Tibial artery (tissue), 4 donors: ENCODE measurements at regions not wholly inside any gene's neighbourhood (a gene's known extent, or its start where the extent isn't known, plus 50 kb on each side); places are given as distances from the start of the nearest gene placed in this dataset.

ENCODE experiments used
- DNase-seq, 2 donors: peaks; one replicate each; pipeline ENCODE4 v3.0.0-alpha.2; 2019
- H3K27ac ChIP-seq, 2 donors: fragments of 200-600 bp; sonication (generic) in 1 of 2; 1 replicate in 1 of 2; 2 replicates in 1 of 2; pipeline ENCODE4 v1.5.1; 2018 to 2019; ENCODE audit warnings: mild to moderate bottlenecking in 1 of 2
- H3K27me3 ChIP-seq, 2 donors: fragments of 200-600 bp; sonication (generic) in 1 of 2; one replicate each; pipeline versions ENCODE4 v1.5.1 to v1.6.0; 2016 to 2019
- H3K36me3 ChIP-seq, 3 donors: fragments of 200-600 bp; sonication (generic) in 2 of 3; one replicate each; pipeline ENCODE4 v1.5.1; 2016 to 2019; ENCODE audit warnings: mild to moderate bottlenecking in 2 of 3
- H3K4me1 ChIP-seq, 4 donors: fragments of 200-600 bp; sonication (generic) in 2 of 4; 1 replicate in 3 of 4; 2 replicates in 1 of 4; pipeline ENCODE4 v1.5.1; 2016 to 2019
- H3K4me3 ChIP-seq, 2 donors: fragments of 200-600 bp; sonication (generic) in 1 of 2; 1 replicate in 1 of 2; 2 replicates in 1 of 2; pipeline ENCODE4 v1.5.1; 2018 to 2019; ENCODE audit warnings: mild to moderate bottlenecking in 2 of 2
- H3K9me3 ChIP-seq, 3 donors: fragments of 200-600 bp; sonication (generic) in 1 of 3; one replicate each; pipeline ENCODE4 v1.5.1; 2016 to 2019
- CTCF ChIP-seq, 2 experiments: fragments of 200-600 bp in 1 of 2; fragments of 450-650 bp in 1 of 2; IDR thresholded peaks; one replicate each; pipeline ENCODE4 v1.5.1; 2017 to 2019; ENCODE audit warnings: antibody characterized with exemption in 2 of 2, mild to moderate bottlenecking in 1 of 2, moderate library complexity in 1 of 2
- intact Hi-C: fragments of 100-400 bp; cut with DNase I; formaldehyde crosslinking; loops from one replicate; pipeline ENCODE4 v1.15.0; 2023; ENCODE audit warnings: low total_unique reads

GRCh38 chr21:32130031-32130891 lies 148.6 kb downstream of the MIS18A start:
- intact Hi-C loops = no loop called here
- Histone ChIP-seq H3K36me3 (no peaks in the 10 kb centered on the region), H3K27ac (no peak overlapping the region), H3K9me3 (no peaks in the 10 kb centered on the region), H3K4me3 (no peak overlapping the region), H3K27me3 (no peaks in the 10 kb centered on the region), H3K4me1 (peaks cover 0 to 14% (median 8%) of the 10 kb centered on the region in 4 donors)
- TF ChIP-seq CTCF (IDR thresholded peaks at IDR 0.05) = no peak
- no peak for DNase-seq

GRCh38 chr21:32127081-32127480 lies 151.8 kb downstream of the MIS18A start:
- TF ChIP-seq CTCF (IDR thresholded peaks at IDR 0.05) = no peak
- no peak overlapping the region for H3K27ac ChIP-seq

GRCh38 chr21:32122082-32122481 lies 156.8 kb downstream of the MIS18A start:
- H3K27ac ChIP-seq = no peak overlapping the region
- no peak overlapping the region for H3K4me3 ChIP-seq
- no peaks in the 10 kb centered on the region for H3K4me1 ChIP-seq
- no peaks in the 10 kb centered on the region for H3K36me3 ChIP-seq
- H3K9me3 ChIP-seq = peaks cover 0 to 9% (median 7%) of the 10 kb centered on the region in 3 donors
- H3K27me3 ChIP-seq = no peaks in the 10 kb centered on the region
- DNase-seq = no peak
- TF ChIP-seq CTCF (IDR thresholded peaks at IDR 0.05) = no peak
- intact Hi-C loops = no loop called here

More at GRCh38 chr21:32127081-32127480, 151.8 kb downstream of the MIS18A start:
- peaks cover 0 to 5% (median 2%) of the 10 kb centered on the region in 4 donors for H3K4me1 ChIP-seq
- DNase-seq = no peak
- peaks cover 0 to 4% (median 4%) of the 10 kb centered on the region in 3 donors for H3K9me3 ChIP-seq
- intact Hi-C loops = no loop called here
- no peak overlapping the region for H3K4me3 ChIP-seq
- no peaks in the 10 kb centered on the region for H3K27me3 ChIP-seq
- no peaks in the 10 kb centered on the region for H3K36me3 ChIP-seq

- H3K27ac ChIP-seq = no peak overlapping the region
- intact Hi-C loops = no loop called here
- no peaks in the 10 kb centered on the region for H3K27me3 ChIP-seq
- TF ChIP-seq CTCF (IDR thresholded peaks at IDR 0.05) = no peak
- H3K4me1 ChIP-seq = no peaks in the 10 kb centered on the region
- H3K9me3 ChIP-seq = peaks cover 0 to 9% (median 7%) of the 10 kb centered on the region in 3 donors
- H3K36me3 ChIP-seq = no peaks in the 10 kb centered on the region
- DNase-seq = no peak
- H3K4me3 ChIP-seq = no peak overlapping the region
Measured at GRCh38 chr21:32120230-32120629, 158.6 kb downstream of the MIS18A start.

- intact Hi-C loops = no loop called here
- Histone ChIP-seq H3K4me1 (no peaks in the 10 kb centered on the region), H3K4me3 (no peak overlapping the region), H3K36me3 (no peaks in the 10 kb centered on the region), H3K27ac (no peak overlapping the region), H3K9me3 (peaks cover 0 to 9% (median 7%) of the 10 kb centered on the region in 3 donors), H3K27me3 (no peaks in the 10 kb centered on the region)
- no peak for TF ChIP-seq CTCF (IDR thresholded peaks at IDR 0.05)
- no peak for DNase-seq
Measured at GRCh38 chr21:32119811-32120210, 159.0 kb downstream of the MIS18A start.
